DMS53 treated with DMSO at 0.1 percent for 48 hours (cell line): ENCODE measurements at regions not wholly inside any gene's neighbourhood (a gene's known extent, or its start where the extent isn't known, plus 50 kb on each side); places are given as distances from the start of the nearest gene placed in this dataset.

Source experiments
- DNase-seq: peaks from one replicate; lab custom pipeline; 2025; ENCODE audit not compliant: unreplicated experiment; lab: John Stamatoyannopoulos, UW

- DNase-seq, result no peak
These were observed 96.0 kb upstream of the MAP3K4 start for GRCh38 chr6:160895562-160895961.

- no peak for DNase-seq
These were observed 91.7 kb upstream of the MAP3K4 start for GRCh38 chr6:160899671-160900430.

GRCh38 chr6:160911949-160912348 is 79.6 kb upstream of the MAP3K4 start:
- no peak for DNase-seq

GRCh38 chr6:160912411-160912810 is 79.2 kb upstream of the MAP3K4 start:
- DNase-seq, result no peak

GRCh38 chr6:160917572-160917971 is 74.0 kb upstream of the MAP3K4 start:
- no peak for DNase-seq

GRCh38 chr6:160919723-160920440 is 71.7 kb upstream of the MAP3K4 start:
- no peak for DNase-seq

- DNase-seq, result no peak
These were observed 70.5 kb upstream of the MAP3K4 start for GRCh38 chr6:160921095-160921494.

GRCh38 chr6:160926281-160927276 is 65.0 kb upstream of the MAP3K4 start:
- no peak for DNase-seq

- no peak for DNase-seq
These were observed 64.2 kb upstream of the MAP3K4 start for GRCh38 chr6:160927416-160927815.

- no peak for DNase-seq
These were observed 62.2 kb upstream of the MAP3K4 start for GRCh38 chr6:160929361-160929760.

GRCh38 chr6:160929831-160930230 is 61.7 kb upstream of the MAP3K4 start:
- no peak for DNase-seq

- DNase-seq, result peak; percentile 3
These were observed 60.8 kb upstream of the MAP3K4 start for GRCh38 chr6:160930547-160931377.

GRCh38 chr6:160931378-160932310 is 59.9 kb upstream of the MAP3K4 start:
- no peak for DNase-seq

GRCh38 chr6:160933256-160933655 is 58.3 kb upstream of the MAP3K4 start:
- no peak for DNase-seq

GRCh38 chr6:160934157-160934556 is 57.4 kb upstream of the MAP3K4 start:
- no peak for DNase-seq

- no peak for DNase-seq
These were observed 51.4 kb upstream of the MAP3K4 start for GRCh38 chr6:160940197-160940596.
